ENCODE measurements at regions not wholly inside any gene's neighbourhood (a gene's known extent, or its start where the extent isn't known, plus 50 kb on each side); places are given as distances from the start of the nearest gene placed in this dataset.

GRCh38 chr7:41524876-41525275, 178.0 kb downstream of the INHBA start:
- no peaks in the 10 kb centered on the region for H3K4me1 Mint-ChIP-seq
- H3K9me3 Mint-ChIP-seq = peaks cover 28% of the 10 kb centered on the region

DNA sequence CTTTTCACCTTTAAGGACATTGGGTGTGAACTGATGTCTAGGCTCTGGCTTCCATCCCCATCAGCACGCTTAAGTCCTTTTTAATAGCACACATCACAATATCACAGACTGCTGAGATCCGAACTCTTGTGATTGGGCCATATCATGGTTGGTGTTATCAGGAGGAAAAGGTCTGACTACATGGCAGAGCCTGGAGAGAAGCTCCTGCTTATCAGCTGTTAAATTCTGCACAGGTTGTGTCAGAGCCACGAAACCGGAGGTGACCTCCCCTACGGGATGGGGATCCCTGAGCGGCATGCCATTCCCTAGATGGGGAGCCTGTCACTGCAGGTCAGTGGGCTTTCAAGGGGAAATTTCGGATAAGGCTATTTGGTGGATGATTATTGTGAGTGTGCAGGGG, 182.4 kb downstream of the INHBA start:
- no peaks in the 10 kb centered on the region for H3K36me3 Mint-ChIP-seq
- no peaks in the 10 kb centered on the region for H3K27me3 Mint-ChIP-seq
- CTCF ChIA-PET = no interaction called here
- H3K27ac Mint-ChIP-seq = no peak overlapping the region
- no peaks in the 10 kb centered on the region for H3K4me1 Mint-ChIP-seq
- H3K9me3 Mint-ChIP-seq = peaks cover 20% of the 10 kb centered on the region
- H3K4me3 Mint-ChIP-seq = no peak overlapping the region
- DNase-seq = no peak

More at GRCh38 chr7:41524876-41525275, 178.0 kb downstream of the INHBA start:
- H3K4me3 Mint-ChIP-seq = no peak overlapping the region
- DNase-seq = no peak
- CTCF ChIA-PET = no interaction called here
- no peaks in the 10 kb centered on the region for H3K36me3 Mint-ChIP-seq
- H3K27ac Mint-ChIP-seq = no peak overlapping the region
- no peaks in the 10 kb centered on the region for H3K27me3 Mint-ChIP-seq

DNA sequence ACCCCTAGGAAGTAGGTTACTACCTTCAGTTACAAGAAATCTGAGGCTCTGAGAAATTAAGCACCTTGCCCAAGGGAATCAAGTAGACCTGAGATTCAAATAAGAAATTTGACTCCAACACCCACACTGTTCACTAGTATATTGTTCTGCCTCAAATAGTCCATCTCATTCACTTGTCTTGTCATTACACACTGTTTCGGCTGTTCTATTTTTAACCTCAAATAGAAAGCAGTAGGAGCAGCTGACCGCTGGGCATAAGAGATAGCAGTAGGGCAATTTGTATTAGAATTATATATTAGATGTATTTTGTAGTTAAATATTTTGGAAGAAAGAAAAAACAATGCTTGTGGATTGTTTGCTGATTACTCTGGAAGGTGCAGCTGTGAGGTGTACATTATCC, 185.1 kb downstream of the INHBA start:
- Mint-ChIP-seq H3K27ac (no peak overlapping the region), H3K4me1 (no peaks in the 10 kb centered on the region), H3K9me3 (peaks cover 8% of the 10 kb centered on the region), H3K27me3 (no peaks in the 10 kb centered on the region), H3K4me3 (no peak overlapping the region), H3K36me3 (no peaks in the 10 kb centered on the region)
- CTCF ChIA-PET = no interaction called here
- no peak for DNase-seq

- Mint-ChIP-seq H3K27me3 (no peaks in the 10 kb centered on the region), H3K27ac (no peak overlapping the region), H3K4me3 (no peak overlapping the region), H3K4me1 (no peaks in the 10 kb centered on the region), H3K36me3 (no peaks in the 10 kb centered on the region), H3K9me3 (peaks cover 18% of the 10 kb centered on the region)
- no peak for DNase-seq
- CTCF ChIA-PET = no interaction called here
Observed at GRCh38 chr7:41508755-41509154, 194.1 kb downstream of the INHBA start.

GRCh38 chr7:41507686-41508268, 195.1 kb downstream of the INHBA start:
- Mint-ChIP-seq H3K4me3 (no peak overlapping the region), H3K27me3 (no peaks in the 10 kb centered on the region), H3K27ac (no peak overlapping the region), H3K9me3 (peaks cover 18% of the 10 kb centered on the region), H3K36me3 (no peaks in the 10 kb centered on the region), H3K4me1 (no peaks in the 10 kb centered on the region)
- DNase-seq = no peak
- CTCF ChIA-PET = no interaction called here

DNA sequence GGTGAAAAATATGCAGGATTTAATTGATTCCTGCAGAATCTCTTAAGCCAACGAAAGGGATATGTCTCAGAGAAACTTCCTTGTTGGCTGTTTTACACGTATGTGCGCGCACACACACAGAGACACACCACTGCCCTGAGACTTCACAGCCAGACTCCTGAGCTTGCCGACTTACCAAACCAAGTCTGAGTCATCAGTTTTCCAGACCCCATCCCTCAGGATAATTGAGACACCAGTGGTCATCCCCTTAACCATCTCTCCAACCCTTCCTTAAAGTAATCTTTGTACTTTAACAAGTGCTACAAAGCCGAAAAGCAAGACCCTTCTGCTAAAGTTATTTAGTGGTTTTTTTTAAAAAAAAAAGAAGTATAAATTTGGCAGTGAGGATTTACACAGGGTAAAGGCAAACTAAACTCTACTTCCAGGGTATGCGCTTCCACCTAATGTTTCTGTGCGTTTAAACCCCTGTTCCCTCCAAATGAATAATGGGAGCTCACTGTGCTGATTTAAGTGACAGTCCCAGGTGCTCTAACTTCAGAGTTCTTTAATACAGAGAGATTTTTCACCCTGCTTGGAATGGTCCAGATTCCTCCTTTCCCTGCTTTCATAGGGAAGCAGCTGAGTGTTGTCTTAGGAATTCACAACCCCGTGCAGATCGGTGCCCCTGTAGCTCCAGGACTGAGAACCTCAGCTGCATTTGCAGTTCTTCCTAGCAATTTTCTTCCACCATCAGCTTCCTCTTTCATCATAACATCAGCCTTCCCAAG, 198.5 kb downstream of the INHBA start:
- Mint-ChIP-seq H3K27me3 (no peaks in the 10 kb centered on the region), H3K9me3 (peaks cover 10% of the 10 kb centered on the region), H3K4me3 (no peak overlapping the region), H3K36me3 (no peaks in the 10 kb centered on the region), H3K27ac (no peak overlapping the region), H3K4me1 (no peaks in the 10 kb centered on the region)
- DNase-seq = no peak
- CTCF ChIA-PET = no interaction called here

GRCh38 chr7:41503438-41503837, 199.5 kb downstream of the INHBA start:
- Mint-ChIP-seq H3K4me3 (no peak overlapping the region), H3K4me1 (no peaks in the 10 kb centered on the region), H3K36me3 (no peaks in the 10 kb centered on the region), H3K27ac (no peak overlapping the region), H3K27me3 (no peaks in the 10 kb centered on the region), H3K9me3 (peaks cover 10% of the 10 kb centered on the region)
- DNase-seq = no peak
- CTCF ChIA-PET = no interaction called here

GRCh38 chr7:41501466-41501865, 201.4 kb downstream of the INHBA start:
- no peaks in the 10 kb centered on the region for H3K4me1 Mint-ChIP-seq
- no peak for DNase-seq
- CTCF ChIA-PET = no interaction called here
- no peaks in the 10 kb centered on the region for H3K36me3 Mint-ChIP-seq
- H3K27ac Mint-ChIP-seq = no peak overlapping the region
- no peak overlapping the region for H3K4me3 Mint-ChIP-seq
- peaks cover 6% of the 10 kb centered on the region for H3K9me3 Mint-ChIP-seq
- no peaks in the 10 kb centered on the region for H3K27me3 Mint-ChIP-seq

DNA sequence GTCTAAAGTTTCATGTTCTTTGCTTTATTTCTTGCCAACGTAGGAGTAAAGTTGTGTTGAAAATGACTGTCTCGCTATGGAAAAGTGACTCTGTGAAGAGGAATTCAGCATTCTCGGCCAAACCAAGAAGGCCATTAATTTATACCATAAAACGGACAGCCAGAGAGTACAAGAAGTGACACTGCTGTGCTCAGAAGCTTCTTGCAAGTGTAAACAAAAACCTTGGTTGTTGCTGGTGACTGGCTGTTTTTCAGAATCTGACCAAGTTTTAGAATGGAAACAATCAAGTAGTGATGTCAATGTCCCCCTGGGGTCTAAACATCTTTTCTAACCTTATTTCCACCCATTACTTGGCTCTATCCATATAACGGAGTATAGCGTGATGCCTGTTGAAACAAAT, 201.9 kb downstream of the INHBA start:
- Mint-ChIP-seq H3K36me3 (no peaks in the 10 kb centered on the region), H3K4me3 (no peak overlapping the region), H3K9me3 (peaks cover 4% of the 10 kb centered on the region), H3K4me1 (no peaks in the 10 kb centered on the region), H3K27me3 (no peaks in the 10 kb centered on the region), H3K27ac (no peak overlapping the region)
- no peak for DNase-seq
- CTCF ChIA-PET = no interaction called here

DNA sequence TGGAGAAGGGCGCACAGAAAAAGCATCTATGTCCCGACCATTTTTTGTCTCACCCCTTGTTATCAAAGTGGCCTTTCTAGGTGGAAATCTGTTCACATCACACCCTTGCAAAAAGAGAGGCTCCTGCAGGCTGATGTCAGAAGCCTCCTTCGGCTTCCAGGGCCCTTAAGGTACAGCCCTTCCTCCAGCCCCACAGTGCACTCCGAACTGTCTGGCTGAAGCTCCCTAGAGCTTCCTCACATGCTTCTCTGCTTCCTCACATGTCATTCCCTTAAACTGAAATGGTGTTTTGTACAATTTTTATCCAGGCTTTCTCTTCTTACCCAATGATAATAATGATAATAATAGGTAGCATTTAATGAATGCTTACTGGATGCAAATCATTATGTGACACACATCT, 210.3 kb downstream of the INHBA start:
- no peaks in the 10 kb centered on the region for H3K36me3 Mint-ChIP-seq
- H3K4me3 Mint-ChIP-seq = no peak overlapping the region
- H3K9me3 Mint-ChIP-seq = no peaks in the 10 kb centered on the region
- H3K27ac Mint-ChIP-seq = no peak overlapping the region
- CTCF ChIA-PET = no interaction called here
- H3K27me3 Mint-ChIP-seq = no peaks in the 10 kb centered on the region
- H3K4me1 Mint-ChIP-seq = no peaks in the 10 kb centered on the region
- DNase-seq = no peak

DNA sequence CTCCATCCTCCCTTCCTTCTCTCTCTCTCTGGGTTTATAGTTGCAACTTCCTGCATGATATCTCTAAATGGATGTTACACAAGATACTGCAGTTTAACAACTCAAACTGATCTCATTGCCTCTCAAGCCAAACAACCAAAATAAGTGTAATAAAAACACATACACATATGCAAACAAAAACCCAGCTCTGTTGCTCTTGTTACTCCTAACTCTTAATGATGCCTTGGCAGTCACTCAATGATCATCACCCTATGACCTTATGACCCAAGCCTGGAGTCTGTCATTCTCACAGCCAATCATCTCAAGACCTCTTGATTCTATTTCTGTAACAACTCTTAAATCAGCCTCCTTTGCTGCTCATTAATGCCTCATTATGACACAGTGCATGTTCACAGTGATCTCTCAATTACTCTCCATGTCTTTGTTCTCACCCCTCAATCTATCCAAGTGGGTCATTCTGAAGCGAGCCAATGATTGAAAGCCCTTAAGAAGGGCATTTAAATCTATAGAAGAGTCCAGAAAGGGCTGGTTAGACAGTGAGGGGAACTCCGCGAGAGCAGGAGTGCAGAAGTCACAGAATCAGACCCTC, 210.9 kb downstream of the INHBA start:
- H3K9me3 Mint-ChIP-seq = no peaks in the 10 kb centered on the region

DNA sequence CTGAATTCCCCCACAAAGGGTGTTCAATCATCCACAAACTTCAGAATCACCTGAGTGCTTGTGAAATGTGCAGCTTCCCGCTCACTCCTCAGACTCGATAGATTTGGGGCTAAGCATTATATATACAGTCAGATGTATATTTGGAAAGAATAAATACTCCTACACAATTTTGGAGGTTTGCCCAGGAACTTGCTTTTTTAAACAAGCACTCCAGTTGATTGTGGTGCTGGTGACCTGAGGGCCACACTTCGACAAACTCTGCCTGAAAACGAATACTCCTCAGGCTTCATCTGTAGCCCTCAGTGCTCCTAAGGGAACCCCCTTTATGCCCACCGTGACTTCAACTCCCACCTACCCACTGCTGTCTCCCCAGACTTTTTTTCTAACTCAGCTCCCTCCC, 211.6 kb downstream of the INHBA start:
- CTCF ChIA-PET = no interaction called here
- Mint-ChIP-seq H3K4me1 (no peaks in the 10 kb centered on the region), H3K4me3 (no peak overlapping the region), H3K36me3 (no peaks in the 10 kb centered on the region), H3K9me3 (no peaks in the 10 kb centered on the region), H3K27ac (no peak overlapping the region), H3K27me3 (no peaks in the 10 kb centered on the region)
- no peak for DNase-seq

More for the DNA sequence above, 210.9 kb downstream of the INHBA start:
- CTCF ChIA-PET = no interaction called here
- Mint-ChIP-seq H3K4me1 (no peaks in the 10 kb centered on the region), H3K36me3 (no peaks in the 10 kb centered on the region), H3K27ac (no peak overlapping the region), H3K27me3 (no peaks in the 10 kb centered on the region), H3K4me3 (no peak overlapping the region)
- DNase-seq = no peak

DNA sequence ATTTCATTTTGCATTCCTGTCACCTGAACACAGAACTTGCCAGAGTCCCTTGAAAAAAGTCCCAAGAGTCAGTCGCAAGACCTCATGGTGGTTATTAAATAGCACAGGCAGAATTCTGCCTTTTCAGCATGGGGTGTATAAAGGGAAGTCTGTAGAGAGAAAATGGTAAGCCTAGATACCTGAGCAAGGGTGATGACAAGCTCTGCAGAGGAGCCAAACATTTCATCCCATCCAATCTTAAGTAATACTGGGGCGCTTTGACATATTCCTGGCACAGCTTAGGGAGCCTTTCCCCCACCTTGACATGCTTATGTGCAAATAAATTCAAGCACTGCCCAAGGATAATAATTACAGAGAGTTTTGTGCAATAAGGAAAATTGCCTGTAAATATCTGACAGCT, 213.0 kb downstream of the INHBA start:
- CTCF ChIA-PET = interaction anchor here (1.2 kb wide), 1 partner anchor 243 kb away, joined by 3 read pairs; no protein-coding TSS in a partner anchor
- H3K27ac Mint-ChIP-seq = no peak overlapping the region
- H3K9me3 Mint-ChIP-seq = no peaks in the 10 kb centered on the region

GRCh38 chr7:41487229-41487940, 215.5 kb downstream of the INHBA start:
- H3K4me3 Mint-ChIP-seq = no peak overlapping the region
- DNase-seq = no peak
- H3K27ac Mint-ChIP-seq = no peak overlapping the region
- CTCF ChIA-PET = no interaction called here
- H3K4me1 Mint-ChIP-seq = no peaks in the 10 kb centered on the region
- H3K9me3 Mint-ChIP-seq = no peaks in the 10 kb centered on the region
- H3K36me3 Mint-ChIP-seq = no peaks in the 10 kb centered on the region
- no peaks in the 10 kb centered on the region for H3K27me3 Mint-ChIP-seq

More for the DNA sequence above, 213.0 kb downstream of the INHBA start:
- no peaks in the 10 kb centered on the region for H3K27me3 Mint-ChIP-seq
- H3K4me3 Mint-ChIP-seq = no peak overlapping the region
- H3K4me1 Mint-ChIP-seq = no peaks in the 10 kb centered on the region
- no peak for DNase-seq
- no peaks in the 10 kb centered on the region for H3K36me3 Mint-ChIP-seq

GRCh38 chr7:41481353-41481752, 221.5 kb downstream of the INHBA start:
- Mint-ChIP-seq H3K27me3 (no peaks in the 10 kb centered on the region), H3K4me3 (no peak overlapping the region), H3K27ac (no peak overlapping the region), H3K4me1 (no peaks in the 10 kb centered on the region), H3K9me3 (no peaks in the 10 kb centered on the region), H3K36me3 (no peaks in the 10 kb centered on the region)
- no peak for DNase-seq
- CTCF ChIA-PET = no interaction called here
